K562 (cell line): ENCODE measurements at regions not wholly inside any gene's neighbourhood (a gene's known extent, or its start where the extent isn't known, plus 50 kb on each side); places are given as distances from the start of the nearest gene placed in this dataset.

ENCODE experiments used
- ATAC-seq: fragments of 200-7000 bp; cut with Tn5 transposase; 3 replicates; pipeline ENCODE4 v1.9.1; 2020; ENCODE audit warnings: moderate library complexity
- BruUV-seq: library from RNA; stranded (reverse); fragments of 400-500 nt; replicated peaks from 2 replicates; lab custom pipeline; 2021; lab: Mats Ljungman, UMichigan
- CTCF ChIA-PET: fragments of 300-600 bp; formaldehyde crosslinking; extraction: SDS; loops from one replicate; lab custom pipeline; 2021; ENCODE audit warnings: low intra/inter-chr PET ratio; lab: Yijun Ruan, JAX
- POLR2A ChIA-PET: fragments of 300-600, 350-650 bp; sonication (Branson Sonifier 250); formaldehyde crosslinking; extraction: SDS; loops from one replicate; lab custom pipeline; 2021; ENCODE audit warnings: antibody characterized with exemption, inconsistent platforms; lab: Yijun Ruan, JAX
- DNase-seq, 4 experiments: peaks; one replicate each; pipeline versions ENCODE4 v3.0.0 to v3.0.0-alpha.2; 2011 to 2018; ENCODE audit warnings: low spot score in 3 of 4, mixed read lengths in 3 of 4; ENCODE audit errors: extremely low read depth in 1 of 4
- FAIRE-seq: peaks from 2 replicates; lab custom pipeline; 2011; peaks lifted over from hg19 to GRCh38; lab: Jason Lieb, UNC
- H2AFZ ChIP-seq: 2 replicates; pipeline ENCODE4 v1.6.0; 2011; ENCODE audit warnings: low read depth, low read length, control low read depth, inconsistent platforms
- H3K27ac ChIP-seq: fragments of 200-600 bp; 3 replicates; pipeline ENCODE4 v1.8.0; 2011; ENCODE audit warnings: low read depth, mild to moderate bottlenecking, control low read depth, inconsistent platforms, low read length, moderate library complexity, mixed read lengths; ENCODE audit errors: extremely low read depth
- H3K27me3 ChIP-seq, 2 experiments: fragments of 300-600 bp in 1 of 2; 2 replicates in 1 of 2; 3 replicates in 1 of 2; pipeline versions ENCODE4 v1.6.0 to v1.8.0; 2011; ENCODE audit warnings: inconsistent platforms in 2 of 2, low read length in 2 of 2, mild to moderate bottlenecking in 1 of 2, mixed read lengths in 1 of 2, moderate library complexity in 1 of 2; ENCODE audit not compliant: control insufficient read depth in 2 of 2, insufficient read depth in 2 of 2
- H3K36me3 ChIP-seq: fragments of 300-600 bp; 3 replicates; pipeline ENCODE4 v1.8.0; 2011; ENCODE audit warnings: mild to moderate bottlenecking, low read length, inconsistent platforms; ENCODE audit not compliant: control insufficient read depth, insufficient read depth
- H3K4me1 ChIP-seq, 2 experiments: fragments of 200-600 bp in 1 of 2; replicated peaks in 1 of 2; 2 replicates in 1 of 2; 3 replicates in 1 of 2; pipeline versions ENCODE4 v1.5.1 to v1.8.0; 2011; ENCODE audit warnings: inconsistent platforms in 2 of 2, low read length in 2 of 2, mild to moderate bottlenecking in 1 of 2, mixed read lengths in 1 of 2, moderate library complexity in 1 of 2; ENCODE audit not compliant: control insufficient read depth in 2 of 2, insufficient read depth in 2 of 2
- H3K4me2 ChIP-seq: 2 replicates; pipeline ENCODE4 v1.6.1; 2011; ENCODE audit warnings: low read length, control low read depth, inconsistent platforms, mixed read lengths; ENCODE audit not compliant: insufficient read depth
- H3K4me3 ChIP-seq: fragments of 200-600 bp; sonication (generic), shearing (Covaris generic); 2 replicates; pipeline ENCODE4 v1.5.1; 2016; ENCODE audit warnings: control low read depth, inconsistent platforms
- H3K79me2 ChIP-seq: fragments of 200-600 bp; 3 replicates; pipeline ENCODE4 v1.8.0; 2011; ENCODE audit warnings: low read length, inconsistent platforms; ENCODE audit not compliant: control insufficient read depth, insufficient read depth
- H3K9ac ChIP-seq, 2 experiments: 2 replicates each; pipeline versions ENCODE4 v1.6.0 to v1.6.1; 2011; ENCODE audit warnings: low read depth in 2 of 2, low read length in 2 of 2, control low read depth in 1 of 2, inconsistent platforms in 1 of 2, mild to moderate bottlenecking in 1 of 2, mixed read lengths in 1 of 2; ENCODE audit not compliant: insufficient read depth in 1 of 2
- H3K9me1 ChIP-seq: one replicate; pipeline ENCODE4 v1.6.0; 2011; ENCODE audit warnings: inconsistent platforms, mild to moderate bottlenecking, low read length, moderate library complexity; ENCODE audit not compliant: control insufficient read depth, insufficient read depth
- H3K9me3 ChIP-seq: replicated peaks from 2 replicates; pipeline ENCODE4 v1.5.1; 2011; ENCODE audit warnings: low read depth, low read length, inconsistent platforms; ENCODE audit not compliant: control insufficient read depth, insufficient read depth
- H4K20me1 ChIP-seq: replicated peaks from 2 replicates; pipeline ENCODE4 v1.6.1; 2011; ENCODE audit warnings: low read length, inconsistent platforms, mixed read lengths; ENCODE audit not compliant: control insufficient read depth, insufficient read depth
- ATF7 ChIP-seq: fragments of 450-650 bp; IDR thresholded peaks from 2 replicates; pipeline ENCODE4 v1.7.1; 2014; ENCODE audit warnings: mild to moderate bottlenecking, moderate library complexity
- BRCA1 ChIP-seq, 2 experiments: fragments of 450-650 bp in 1 of 2; sonication (generic) in 1 of 2; formaldehyde crosslinking in 1 of 2; IDR thresholded peaks; 2 replicates each; pipeline versions ENCODE4 v1.5.0 to v1.6.1; 2017 to 2020; ENCODE audit warnings: mild to moderate bottlenecking in 1 of 2, missing genetic modification reagents in 1 of 2
- CBX8 ChIP-seq: fragments of 200-600 bp; sonication (generic); IDR thresholded peaks from 2 replicates; pipeline ENCODE4 v1.6.1; 2012; ENCODE audit warnings: borderline replicate concordance, mixed run types, low read depth, mild to moderate bottlenecking, moderate library complexity, mixed read lengths, low read length, control low read depth, inconsistent platforms; ENCODE audit not compliant: poor library complexity, severe bottlenecking; ENCODE audit errors: extremely low read depth
- CC2D1A ChIP-seq: fragments of 450-650 bp; IDR thresholded peaks from 2 replicates; pipeline ENCODE4 v1.6.1; 2017; ENCODE audit warnings: mild to moderate bottlenecking
- CHD1 ChIP-seq: fragments of 200-600 bp; sonication (generic); IDR thresholded peaks from one replicate; pipeline ENCODE4 v1.6.1; 2012; ENCODE audit warnings: mild to moderate bottlenecking, moderate library complexity, low read length, inconsistent platforms
- HBP1 ChIP-seq: fragments of 450-650 bp; formaldehyde crosslinking; IDR thresholded peaks from 2 replicates; pipeline ENCODE4 v1.4.0; 2022; ENCODE audit warnings: missing genetic modification characterization
- KLF16 ChIP-seq: IDR thresholded peaks from 2 replicates; pipeline ENCODE4 v1.6.1; 2016; ENCODE audit warnings: antibody characterized with exemption
- MTF1 ChIP-seq: fragments of 250-450 bp; sonication (Bioruptor Pico); IDR thresholded peaks from 2 replicates; pipeline ENCODE4 v1.9.0; 2021; ENCODE audit warnings: moderate library complexity, mild to moderate bottlenecking, inconsistent platforms, borderline replicate concordance
- NCOA6 ChIP-seq: fragments of 450-650 bp; IDR thresholded peaks from 2 replicates; pipeline ENCODE4 v1.6.1; 2017; ENCODE audit warnings: mild to moderate bottlenecking
- NFYB ChIP-seq: IDR thresholded peaks from 2 replicates; pipeline ENCODE4 v1.6.1; 2011; ENCODE audit warnings: mild to moderate bottlenecking, moderate library complexity; ENCODE audit not compliant: insufficient read length; ENCODE audit errors: extremely low read depth
- SUPT5H ChIP-seq: fragments of 450-650 bp; IDR thresholded peaks from 2 replicates; pipeline ENCODE4 v1.6.1; 2016
- TSHZ1 ChIP-seq: fragments of 250-450 bp; sonication (Bioruptor Pico); IDR thresholded peaks from 2 replicates; pipeline ENCODE4 v1.4.0; 2020; ENCODE audit warnings: mild to moderate bottlenecking, moderate library complexity
- ZNF75A ChIP-seq: fragments of 450-650 bp; formaldehyde crosslinking; IDR thresholded peaks from 2 replicates; pipeline ENCODE4 v1.4.0; 2020; ENCODE audit warnings: mild to moderate bottlenecking
- WGBS: fragments of 100-300 bp; shearing (Covaris generic); methylation state at CpG from one replicate; pipeline ENCODE4 v1.1.6; 2016; ENCODE audit warnings: low coverage, mixed read lengths; ENCODE audit not compliant: insufficient coverage; ENCODE audit errors: missing lambda C conversion rate; 5-methylcytosine and 5-hydroxymethylcytosine counted together
- in situ Hi-C: fragments of 300-500 bp; cut with MboI; formaldehyde crosslinking; loops from 4 replicates; pipeline ENCODE4 v1.15.0; 2018; ENCODE audit warnings: inconsistent platforms, mixed read lengths
- intact Hi-C: fragments of 100-400 bp; cut with micrococcal nuclease; formaldehyde crosslinking; loops from 2 replicates; pipeline ENCODE4 v1.14.2; 2022

GRCh38 chr1:244140420-244140819, 89.3 kb downstream of the ZBTB18 start:
- intact Hi-C loops = no loop called here
- DNase-seq = no peak
- Histone ChIP-seq H2AFZ (no peak overlapping the region), H3K9me3 (no peaks in the 10 kb centered on the region), H3K9me1 (no peaks in the 10 kb centered on the region), H3K79me2 (no peaks in the 10 kb centered on the region), H3K4me1 (no peaks in the 10 kb centered on the region), H3K36me3 (no peaks in the 10 kb centered on the region), H4K20me1 (no peaks in the 10 kb centered on the region), H3K27ac (no peak overlapping the region), H3K4me3 (no peak overlapping the region), H3K4me2 (no peak overlapping the region), H3K9ac (no peak overlapping the region), H3K27me3 (peaks cover 19 to 21% of the 10 kb centered on the region in 2 experiments)
- ChIA-PET CTCF (no interaction called here), POLR2A (no interaction called here)
- no peak for ATAC-seq
- FAIRE-seq = no peak
- in situ Hi-C loops = no loop called here
- WGBS = 0% methylated on average over 3 of the region's 3 CpGs
- no TSS peak for BruUV-seq
- TF ChIP-seq HBP1 (CRISPR knock-in tag) (0 out of 2 replicates have a peak, but pooled peaks have one; percentile 18), MTF1 (CRISPR knock-in tag) (no peak), SUPT5H (no peak)

GRCh38 chr1:244144053-244144452, 93.0 kb downstream of the ZBTB18 start:
- Histone ChIP-seq H3K9me3 (no peaks in the 10 kb centered on the region), H3K9ac (no peak overlapping the region), H2AFZ (no peak overlapping the region), H3K9me1 (no peaks in the 10 kb centered on the region), H3K4me1 (no peaks in the 10 kb centered on the region), H3K4me3 (no peak overlapping the region), H3K27me3 (peaks cover 14 to 19% of the 10 kb centered on the region in 2 experiments; a peak in 4 of 5 replicates), H3K36me3 (no peaks in the 10 kb centered on the region), H3K4me2 (no peak overlapping the region), H4K20me1 (no peaks in the 10 kb centered on the region), H3K27ac (no peak overlapping the region), H3K79me2 (no peaks in the 10 kb centered on the region)
- FAIRE-seq = no peak
- ChIA-PET CTCF (no interaction called here), POLR2A (no interaction called here)
- ATAC-seq = no peak
- WGBS = 3% methylated on average over 2 of the region's 2 CpGs
- no TSS peak for BruUV-seq
- intact Hi-C loops (no loop called here), in situ Hi-C loops (no loop called here)
- no peak for DNase-seq
- no peak for TF ChIP-seq TSHZ1
- no peak for TF ChIP-seq ATF7
- TF ChIP-seq ZNF75A (CRISPR knock-in tag) = no peak
- TF ChIP-seq NFYB = no peak
- TF ChIP-seq NCOA6 = no peak
- TF ChIP-seq CHD1 = no peak
- no peak for TF ChIP-seq BRCA1 (IDR thresholded peaks at IDR 0.05)
- TF ChIP-seq BRCA1 (CRISPR knock-in tag; IDR thresholded peaks at IDR 0.05) = no peak
- TF ChIP-seq KLF16 = no peak
- no peak for TF ChIP-seq CBX8
- no peak for TF ChIP-seq CC2D1A
